G401 (cell line): ENCODE measurements at regions not wholly inside any gene's neighbourhood (a gene's known extent, or its start where the extent isn't known, plus 50 kb on each side); places are given as distances from the start of the nearest gene placed in this dataset.

ENCODE experiments used
- DNase-seq: peaks from one replicate; pipeline ENCODE4 v3.0.0-alpha.2; 2015; ENCODE audit warnings: low spot score
- in situ Hi-C: cut with HindIII; loops from 2 replicates; pipeline ENCODE4 v1.10.0; 2016; ENCODE audit warnings: low sequenced_read_pairs, mixed read lengths

- DNase-seq: no peak
- in situ Hi-C loops: no loop called here
Observed at GRCh38 chr13:102940770-102941169, 94.9 kb downstream of the ERCC5 start.

- DNase-seq: no peak
- in situ Hi-C loops: no loop called here
Observed at GRCh38 chr13:102940143-102940542, 94.3 kb downstream of the ERCC5 start.

GRCh38 chr13:102935896-102936321, 90.1 kb downstream of the ERCC5 start:
- in situ Hi-C loops: no loop called here
- DNase-seq: no peak

- in situ Hi-C loops: no loop called here
- DNase-seq: no peak
Observed at GRCh38 chr13:102933523-102933922, 87.7 kb downstream of the ERCC5 start.

GRCh38 chr13:102933122-102933521, 87.3 kb downstream of the ERCC5 start:
- in situ Hi-C loops: no loop called here
- no peak for DNase-seq

GRCh38 chr13:102932331-102932730, 86.5 kb downstream of the ERCC5 start:
- in situ Hi-C loops: no loop called here
- no peak for DNase-seq

GRCh38 chr13:102930566-102930965, 84.7 kb downstream of the ERCC5 start:
- no peak for DNase-seq
- in situ Hi-C loops: no loop called here

GRCh38 chr13:102928941-102929675, 83.3 kb downstream of the ERCC5 start:
- no peak for DNase-seq
- in situ Hi-C loops: no loop called here
